ENCODE measurements at regions not wholly inside any gene's neighbourhood (a gene's known extent, or its start where the extent isn't known, plus 50 kb on each side); places are given as distances from the start of the nearest gene placed in this dataset.

DNA sequence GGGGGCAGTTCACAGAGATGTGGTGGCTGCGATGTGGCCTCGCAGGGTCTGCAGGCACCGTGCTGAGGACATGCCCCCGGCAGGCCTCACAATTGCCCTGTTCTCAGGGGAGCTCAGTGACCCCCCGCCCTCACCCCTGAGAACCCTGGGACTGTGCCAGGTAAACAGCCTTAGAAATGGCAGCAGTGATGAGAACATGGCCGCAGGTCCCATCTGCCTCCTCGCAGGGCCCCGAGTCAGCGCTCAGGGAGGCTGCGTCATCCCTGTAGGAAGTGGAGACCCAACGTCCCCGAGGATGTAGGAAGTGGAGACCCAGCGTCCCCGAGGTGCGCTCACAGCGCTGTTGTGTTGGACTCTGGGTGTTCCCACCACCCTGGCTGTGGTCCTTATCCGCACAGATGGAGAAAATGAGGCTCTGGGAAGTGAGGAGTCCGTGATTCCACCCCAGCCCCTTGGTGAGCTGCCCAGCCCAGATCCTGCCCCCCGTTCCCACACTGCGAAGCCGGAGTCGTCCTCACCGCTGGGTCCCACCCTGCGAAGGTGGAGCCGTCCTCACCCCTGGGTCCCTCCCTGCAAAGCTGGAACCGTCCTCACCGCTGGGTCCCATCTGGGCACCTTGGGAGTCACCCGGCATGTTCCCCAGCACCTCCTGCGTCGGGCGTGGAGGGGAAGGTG, 1086.8 kb downstream of the BRD1 start:
- TF ChIP-seq, protein P1, sequence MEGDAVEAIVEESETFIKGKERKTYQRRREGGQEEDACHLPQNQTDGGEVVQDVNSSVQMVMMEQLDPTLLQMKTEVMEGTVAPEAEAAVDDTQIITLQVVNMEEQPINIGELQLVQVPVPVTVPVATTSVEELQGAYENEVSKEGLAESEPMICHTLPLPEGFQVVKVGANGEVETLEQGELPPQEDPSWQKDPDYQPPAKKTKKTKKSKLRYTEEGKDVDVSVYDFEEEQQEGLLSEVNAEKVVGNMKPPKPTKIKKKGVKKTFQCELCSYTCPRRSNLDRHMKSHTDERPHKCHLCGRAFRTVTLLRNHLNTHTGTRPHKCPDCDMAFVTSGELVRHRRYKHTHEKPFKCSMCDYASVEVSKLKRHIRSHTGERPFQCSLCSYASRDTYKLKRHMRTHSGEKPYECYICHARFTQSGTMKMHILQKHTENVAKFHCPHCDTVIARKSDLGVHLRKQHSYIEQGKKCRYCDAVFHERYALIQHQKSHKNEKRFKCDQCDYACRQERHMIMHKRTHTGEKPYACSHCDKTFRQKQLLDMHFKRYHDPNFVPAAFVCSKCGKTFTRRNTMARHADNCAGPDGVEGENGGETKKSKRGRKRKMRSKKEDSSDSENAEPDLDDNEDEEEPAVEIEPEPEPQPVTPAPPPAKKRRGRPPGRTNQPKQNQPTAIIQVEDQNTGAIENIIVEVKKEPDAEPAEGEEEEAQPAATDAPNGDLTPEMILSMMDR (IDR thresholded peaks at IDR 0.05; ENCODE audit: low read length): no peak
- no peak for TF ChIP-seq EZH2 (optimal IDR thresholded peaks at IDR 0.05; ENCODE audit: low read depth, low read length)

All from MM.1S (cell line).